Liver (tissue), 8 donors: ENCODE measurements at regions not wholly inside any gene's neighbourhood (a gene's known extent, or its start where the extent isn't known, plus 50 kb on each side); places are given as distances from the start of the nearest gene placed in this dataset.

Experiments
- DNase-seq: peaks from one replicate; pipeline ENCODE4 v3.0.0-alpha.2; 2017; ENCODE audit warnings: low spot score
- H3K27ac ChIP-seq, 2 donors: one replicate each; pipeline ENCODE4 v1.7.0; 2013; ENCODE audit warnings: inconsistent platforms in 2 of 2, low read length in 2 of 2, control low read depth in 1 of 2, low read depth in 1 of 2, mild to moderate bottlenecking in 1 of 2
- H3K27me3 ChIP-seq, 4 donors: one replicate each; pipeline versions ENCODE4 v1.6.1 to v1.7.0; 2013; ENCODE audit warnings: low read length in 3 of 4, inconsistent platforms in 1 of 4, mild to moderate bottlenecking in 1 of 4, moderate library complexity in 1 of 4; ENCODE audit not compliant: control insufficient read depth in 4 of 4, insufficient read depth in 4 of 4
- H3K36me3 ChIP-seq, 4 donors: one replicate each; pipeline versions ENCODE4 v1.6.1 to v1.7.0; 2013; ENCODE audit warnings: low read length in 3 of 4, mild to moderate bottlenecking in 3 of 4, low read depth in 1 of 4, moderate library complexity in 1 of 4; ENCODE audit not compliant: control insufficient read depth in 4 of 4, insufficient read depth in 3 of 4
- H3K4me1 ChIP-seq, 4 donors: one replicate each; pipeline versions ENCODE4 v1.6.1 to v1.7.0; 2013; ENCODE audit warnings: low read length in 3 of 4, mild to moderate bottlenecking in 3 of 4, moderate library complexity in 1 of 4; ENCODE audit not compliant: control insufficient read depth in 4 of 4, insufficient read depth in 4 of 4
- H3K4me3 ChIP-seq, 3 donors: one replicate each; pipeline versions ENCODE4 v1.6.1 to v1.7.0; 2013; ENCODE audit warnings: low read length in 3 of 3, control low read depth in 1 of 3, low read depth in 1 of 3, mild to moderate bottlenecking in 1 of 3
- H3K9ac ChIP-seq, 2 donors: one replicate each; pipeline ENCODE4 v1.7.0; 2013; ENCODE audit warnings: low read length in 2 of 2, mild to moderate bottlenecking in 2 of 2, moderate library complexity in 2 of 2, control low read depth in 1 of 2, low read depth in 1 of 2
- H3K9me3 ChIP-seq, 4 donors: one replicate each; pipeline versions ENCODE4 v1.6.1 to v1.7.0; 2013; ENCODE audit warnings: low read length in 3 of 4; ENCODE audit not compliant: control insufficient read depth in 4 of 4
- EGR1 ChIP-seq, 2 donors: IDR thresholded peaks; 2 replicates each; pipeline ENCODE4 v1.6.1; 2016 to 2018; ENCODE audit warnings: antibody characterized with exemption in 2 of 2, low read depth in 2 of 2
- FOXA1 ChIP-seq: IDR thresholded peaks from 2 replicates; pipeline ENCODE4 v1.6.1; 2016; ENCODE audit warnings: antibody characterized with exemption
- FOXA2 ChIP-seq: IDR thresholded peaks from 2 replicates; pipeline ENCODE4 v1.6.1; 2016; ENCODE audit warnings: antibody characterized with exemption
- GABPA ChIP-seq, 2 donors: IDR thresholded peaks in 1 of 2; conservative IDR thresholded peaks in 1 of 2; 2 replicates each; pipeline ENCODE4 v1.6.1; 2016; ENCODE audit warnings: antibody characterized with exemption in 2 of 2, mild to moderate bottlenecking in 1 of 2, moderate library complexity in 1 of 2
- HNF4A ChIP-seq, 2 donors: conservative IDR thresholded peaks; 2 replicates each; pipeline ENCODE4 v1.6.1; 2016; ENCODE audit warnings: antibody characterized with exemption in 2 of 2, mild to moderate bottlenecking in 2 of 2
- HNF4G ChIP-seq: IDR thresholded peaks from 2 replicates; pipeline ENCODE4 v1.6.1; 2016; ENCODE audit warnings: antibody characterized with exemption
- JUND ChIP-seq, 2 donors: IDR thresholded peaks; 2 replicates each; pipeline ENCODE4 v1.6.1; 2016; ENCODE audit warnings: antibody characterized with exemption in 2 of 2
- MAX ChIP-seq: IDR thresholded peaks from 2 replicates; pipeline ENCODE4 v1.6.1; 2016; ENCODE audit warnings: antibody characterized with exemption
- NR2F2 ChIP-seq: IDR thresholded peaks from 2 replicates; pipeline ENCODE4 v1.6.1; 2016; ENCODE audit warnings: antibody characterized with exemption
- RAD21 ChIP-seq, 2 donors: IDR thresholded peaks; 2 replicates each; pipeline ENCODE4 v1.6.1; 2016; ENCODE audit warnings: antibody characterized with exemption in 2 of 2, mild to moderate bottlenecking in 2 of 2
- REST ChIP-seq: IDR thresholded peaks from 2 replicates; pipeline ENCODE4 v1.6.1; 2016; ENCODE audit warnings: antibody characterized with exemption, mild to moderate bottlenecking
- RXRA ChIP-seq, 2 donors: IDR thresholded peaks; 2 replicates each; pipeline ENCODE4 v1.6.1; 2017 to 2018; ENCODE audit warnings: antibody characterized with exemption in 2 of 2, mild to moderate bottlenecking in 1 of 2
- SP1 ChIP-seq: IDR thresholded peaks from 2 replicates; pipeline ENCODE4 v1.6.1; 2018; ENCODE audit warnings: antibody characterized with exemption, mild to moderate bottlenecking
- TAF1 ChIP-seq: conservative IDR thresholded peaks from 2 replicates; pipeline ENCODE4 v1.6.1; 2016; ENCODE audit warnings: antibody characterized with exemption, mild to moderate bottlenecking
- ZBTB33 ChIP-seq: IDR thresholded peaks from 2 replicates; pipeline ENCODE4 v1.6.1; 2016; ENCODE audit warnings: antibody characterized with exemption
- WGBS: extraction: QIAGEN DNeasy Blood & Tissue Kit; methylation state at CpG from one replicate; pipeline ENCODE4 v1.1.7; 2013; 5-methylcytosine and 5-hydroxymethylcytosine counted together
- TF ChIP-seq, protein P1 (sequence below): IDR thresholded peaks from 2 replicates; pipeline ENCODE4 v1.6.1; 2016; ENCODE audit warnings: antibody characterized with exemption
- TF ChIP-seq, protein P2 (sequence below): fragments of 150-350 bp; IDR thresholded peaks from 2 replicates; pipeline ENCODE4 v1.5.1; 2017; ENCODE audit warnings: improper control_type of control experiment, low read depth, low read length; ENCODE audit not compliant: missing input control
- donor health status: healthy.
- donor health status: healthy.
- donor health status: healthy.
- donor health status: healthy.
- donor health status: healthy.

GRCh38 chr9:20139763-20140290 lies 351.0 kb upstream of the SLC24A2 start:
- TF ChIP-seq HNF4G (no peak), NR2F2 (no peak), RAD21 (IDR thresholded peaks at IDR 0.05) (no peak), REST (no peak), FOXA1 (no peak), JUND (IDR thresholded peaks at IDR 0.05) (no peak), RXRA (IDR thresholded peaks at IDR 0.05) (no peak), TAF1 (no peak), ZBTB33 (no peak), SP1 (no peak), FOXA2 (no peak), MAX (no peak)
- TF ChIP-seq, protein P1, sequence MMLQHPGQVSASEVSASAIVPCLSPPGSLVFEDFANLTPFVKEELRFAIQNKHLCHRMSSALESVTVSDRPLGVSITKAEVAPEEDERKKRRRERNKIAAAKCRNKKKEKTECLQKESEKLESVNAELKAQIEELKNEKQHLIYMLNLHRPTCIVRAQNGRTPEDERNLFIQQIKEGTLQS = no peak
- H3K4me1 ChIP-seq = no peaks in the 10 kb centered on the region
- 85% methylated on average over 9 of the region's 9 CpGs for WGBS
- H3K36me3 ChIP-seq = no peaks in the 10 kb centered on the region
- no peak overlapping the region for H3K9ac ChIP-seq
- no peaks in the 10 kb centered on the region for H3K9me3 ChIP-seq
- no peak for DNase-seq
- no peak overlapping the region for H3K4me3 ChIP-seq
- no peaks in the 10 kb centered on the region for H3K27me3 ChIP-seq
- H3K27ac ChIP-seq = no peak overlapping the region

GRCh38 chr9:20138841-20139240 lies 350.0 kb upstream of the SLC24A2 start:
- H3K9me3 ChIP-seq = no peaks in the 10 kb centered on the region
- no peak overlapping the region for H3K27ac ChIP-seq
- no peaks in the 10 kb centered on the region for H3K4me1 ChIP-seq
- no peak overlapping the region for H3K9ac ChIP-seq
- H3K4me3 ChIP-seq = no peak overlapping the region
- H3K36me3 ChIP-seq = no peaks in the 10 kb centered on the region
- H3K27me3 ChIP-seq = no peaks in the 10 kb centered on the region
- no peak for DNase-seq
- 86% methylated on average over 4 of the region's 4 CpGs for WGBS
- TF ChIP-seq REST = no peak
- TF ChIP-seq HNF4A (conservative IDR thresholded peaks at IDR 0.05) = no peak
- TF ChIP-seq, protein P1 = no peak
- no peak for TF ChIP-seq FOXA2
- TF ChIP-seq ZBTB33 = no peak
- TF ChIP-seq GABPA (IDR thresholded peaks at IDR 0.05 in 1 of 2, conservative IDR thresholded peaks at IDR 0.05 in 1 of 2) = no peak
- TF ChIP-seq MAX = no peak
- TF ChIP-seq, protein P2, sequence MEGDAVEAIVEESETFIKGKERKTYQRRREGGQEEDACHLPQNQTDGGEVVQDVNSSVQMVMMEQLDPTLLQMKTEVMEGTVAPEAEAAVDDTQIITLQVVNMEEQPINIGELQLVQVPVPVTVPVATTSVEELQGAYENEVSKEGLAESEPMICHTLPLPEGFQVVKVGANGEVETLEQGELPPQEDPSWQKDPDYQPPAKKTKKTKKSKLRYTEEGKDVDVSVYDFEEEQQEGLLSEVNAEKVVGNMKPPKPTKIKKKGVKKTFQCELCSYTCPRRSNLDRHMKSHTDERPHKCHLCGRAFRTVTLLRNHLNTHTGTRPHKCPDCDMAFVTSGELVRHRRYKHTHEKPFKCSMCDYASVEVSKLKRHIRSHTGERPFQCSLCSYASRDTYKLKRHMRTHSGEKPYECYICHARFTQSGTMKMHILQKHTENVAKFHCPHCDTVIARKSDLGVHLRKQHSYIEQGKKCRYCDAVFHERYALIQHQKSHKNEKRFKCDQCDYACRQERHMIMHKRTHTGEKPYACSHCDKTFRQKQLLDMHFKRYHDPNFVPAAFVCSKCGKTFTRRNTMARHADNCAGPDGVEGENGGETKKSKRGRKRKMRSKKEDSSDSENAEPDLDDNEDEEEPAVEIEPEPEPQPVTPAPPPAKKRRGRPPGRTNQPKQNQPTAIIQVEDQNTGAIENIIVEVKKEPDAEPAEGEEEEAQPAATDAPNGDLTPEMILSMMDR = no peak
- no peak for TF ChIP-seq TAF1
- TF ChIP-seq NR2F2 = no peak
- TF ChIP-seq HNF4G = no peak
- no peak for TF ChIP-seq EGR1 (IDR thresholded peaks at IDR 0.05; ENCODE audit: low read depth in 2 of 2)
- TF ChIP-seq RXRA (IDR thresholded peaks at IDR 0.05) = no peak
- TF ChIP-seq JUND (IDR thresholded peaks at IDR 0.05) = no peak
